NCI-H774 (cell line): ENCODE measurements at regions not wholly inside any gene's neighbourhood (a gene's known extent, or its start where the extent isn't known, plus 50 kb on each side); places are given as distances from the start of the nearest gene placed in this dataset.

Experiments
- DNase-seq: peaks from one replicate; lab custom pipeline; 2025; lab: John Stamatoyannopoulos, UW

- no peak for DNase-seq
Observed at GRCh38 chr4:110675426-110675825, 52.5 kb upstream of the PITX2 start.

GRCh38 chr4:110676241-110676640 is 53.4 kb upstream of the PITX2 start:
- no peak for DNase-seq

- no peak for DNase-seq
Observed at GRCh38 chr4:110678517-110679227, 55.8 kb upstream of the PITX2 start.

- no peak for DNase-seq
Observed at GRCh38 chr4:110680265-110680664, 57.4 kb upstream of the PITX2 start.

- no peak for DNase-seq
Observed at GRCh38 chr4:110681381-110681780, 58.5 kb upstream of the PITX2 start.

GRCh38 chr4:110682311-110682710 is 59.4 kb upstream of the PITX2 start:
- no peak for DNase-seq

- no peak for DNase-seq
Observed at GRCh38 chr4:110683601-110684000, 60.7 kb upstream of the PITX2 start.

- DNase-seq = no peak
Observed at GRCh38 chr4:110702326-110702725, 79.4 kb upstream of the PITX2 start.

- DNase-seq = no peak
Observed at GRCh38 chr4:110704748-110705439, 82.0 kb upstream of the PITX2 start.

- no peak for DNase-seq
Observed at GRCh38 chr4:110705440-110705782, 82.5 kb upstream of the PITX2 start.

GRCh38 chr4:110710070-110710469 is 87.2 kb upstream of the PITX2 start:
- DNase-seq = no peak

GRCh38 chr4:110712486-110712885 is 89.6 kb upstream of the PITX2 start:
- DNase-seq = no peak

GRCh38 chr4:110730318-110730717 is 107.4 kb upstream of the PITX2 start:
- DNase-seq = no peak

GRCh38 chr4:110733901-110734300 is 111.0 kb upstream of the PITX2 start:
- DNase-seq = no peak

GRCh38 chr4:110735686-110736085 is 112.8 kb upstream of the PITX2 start:
- no peak for DNase-seq

GRCh38 chr4:110737931-110738330 is 115.1 kb upstream of the PITX2 start:
- DNase-seq = no peak

- no peak for DNase-seq
Observed at GRCh38 chr4:110742143-110742542, 119.3 kb upstream of the PITX2 start.

GRCh38 chr4:110748071-110748470 is 125.2 kb upstream of the PITX2 start:
- no peak for DNase-seq

- no peak for DNase-seq
Observed at GRCh38 chr4:110751183-110751582, 128.3 kb upstream of the PITX2 start.

GRCh38 chr4:110751986-110752385 is 129.1 kb upstream of the PITX2 start:
- DNase-seq = no peak

GRCh38 chr4:110753466-110753865 is 130.6 kb upstream of the PITX2 start:
- no peak for DNase-seq

- DNase-seq = no peak
Observed at GRCh38 chr4:110754716-110755115, 131.8 kb upstream of the PITX2 start.

- DNase-seq = no peak
Observed at GRCh38 chr4:110769578-110769977, 146.7 kb upstream of the PITX2 start.

- no peak for DNase-seq
Observed at GRCh38 chr4:110770353-110770752, 147.5 kb upstream of the PITX2 start.
